K562 (cell line): ENCODE measurements at regions not wholly inside any gene's neighbourhood (a gene's known extent, or its start where the extent isn't known, plus 50 kb on each side); places are given as distances from the start of the nearest gene placed in this dataset.
A peak's percentile ranks its signal among the peaks of the same experiment; 100 is the strongest.

Experiments used
- DPF2 ChIP-seq: fragments of 450-650 bp; IDR thresholded peaks from 2 replicates; pipeline ENCODE4 v1.6.1; 2016
- ELF1 ChIP-seq: fragments of 200-800 bp; sonication (Bioruptor generic); IDR thresholded peaks from 2 replicates; pipeline ENCODE4 v1.6.1; 2016; ENCODE audit warnings: missing genetic modification characterization, missing compliant biosample characterization
- EP400 ChIP-seq: fragments of 450-650 bp; IDR thresholded peaks from 2 replicates; pipeline ENCODE4 v1.6.1; 2017; ENCODE audit warnings: antibody characterized with exemption, mild to moderate bottlenecking, moderate library complexity
- MAFF ChIP-seq: IDR thresholded peaks from 2 replicates; pipeline ENCODE4 v1.6.1; 2012; ENCODE audit warnings: low read length, improper control_type of control experiment
- MLLT1 ChIP-seq, 2 experiments: fragments of 450-650 bp; IDR thresholded peaks; 2 replicates each; pipeline ENCODE4 v1.6.1; 2016
- NFXL1 ChIP-seq: fragments of 450-650 bp; formaldehyde crosslinking; IDR thresholded peaks from 2 replicates; pipeline ENCODE4 v1.4.0; 2021; ENCODE audit warnings: mild to moderate bottlenecking
- TCF7 ChIP-seq: sonication (generic); IDR thresholded peaks from 2 replicates; pipeline ENCODE4 v1.6.1; 2016; ENCODE audit warnings: antibody characterized with exemption, borderline replicate concordance
- ZNF830 ChIP-seq: fragments of 250-450 bp; sonication (Bioruptor Pico); IDR thresholded peaks from 2 replicates; pipeline ENCODE4 v1.5.0; 2021; ENCODE audit warnings: mild to moderate bottlenecking
- TF ChIP-seq, protein P1 (sequence below): fragments of 250-450 bp; sonication (Bioruptor Pico); IDR thresholded peaks from 2 replicates; pipeline ENCODE4 v1.8.0; 2022; ENCODE audit warnings: inconsistent platforms
- TF ChIP-seq, protein P2 (sequence below): IDR thresholded peaks from 2 replicates; pipeline ENCODE4 v1.6.1; 2012; ENCODE audit warnings: low read depth, low read length, improper control_type of control experiment, borderline replicate concordance
- TF ChIP-seq, protein P3 (sequence below): fragments of 250-450 bp; sonication (Bioruptor Pico); IDR thresholded peaks from 2 replicates; pipeline ENCODE4 v1.8.0; 2022; ENCODE audit warnings: inconsistent platforms, mild to moderate bottlenecking, moderate library complexity, borderline replicate concordance
- TF ChIP-seq, protein P4 (sequence below): fragments of 450-650 bp; IDR thresholded peaks from 2 replicates; pipeline ENCODE4 v1.6.1; 2018; ENCODE audit not compliant: partially characterized antibody

- TF ChIP-seq, protein P1, sequence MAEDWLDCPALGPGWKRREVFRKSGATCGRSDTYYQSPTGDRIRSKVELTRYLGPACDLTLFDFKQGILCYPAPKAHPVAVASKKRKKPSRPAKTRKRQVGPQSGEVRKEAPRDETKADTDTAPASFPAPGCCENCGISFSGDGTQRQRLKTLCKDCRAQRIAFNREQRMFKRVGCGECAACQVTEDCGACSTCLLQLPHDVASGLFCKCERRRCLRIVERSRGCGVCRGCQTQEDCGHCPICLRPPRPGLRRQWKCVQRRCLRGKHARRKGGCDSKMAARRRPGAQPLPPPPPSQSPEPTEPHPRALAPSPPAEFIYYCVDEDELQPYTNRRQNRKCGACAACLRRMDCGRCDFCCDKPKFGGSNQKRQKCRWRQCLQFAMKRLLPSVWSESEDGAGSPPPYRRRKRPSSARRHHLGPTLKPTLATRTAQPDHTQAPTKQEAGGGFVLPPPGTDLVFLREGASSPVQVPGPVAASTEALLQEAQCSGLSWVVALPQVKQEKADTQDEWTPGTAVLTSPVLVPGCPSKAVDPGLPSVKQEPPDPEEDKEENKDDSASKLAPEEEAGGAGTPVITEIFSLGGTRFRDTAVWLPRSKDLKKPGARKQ (CRISPR knock-in tag), result no peak
- TF ChIP-seq DPF2, result peak; percentile 96
- no peak for TF ChIP-seq MLLT1 (IDR thresholded peaks at IDR 0.05)
- TF ChIP-seq, protein P2, sequence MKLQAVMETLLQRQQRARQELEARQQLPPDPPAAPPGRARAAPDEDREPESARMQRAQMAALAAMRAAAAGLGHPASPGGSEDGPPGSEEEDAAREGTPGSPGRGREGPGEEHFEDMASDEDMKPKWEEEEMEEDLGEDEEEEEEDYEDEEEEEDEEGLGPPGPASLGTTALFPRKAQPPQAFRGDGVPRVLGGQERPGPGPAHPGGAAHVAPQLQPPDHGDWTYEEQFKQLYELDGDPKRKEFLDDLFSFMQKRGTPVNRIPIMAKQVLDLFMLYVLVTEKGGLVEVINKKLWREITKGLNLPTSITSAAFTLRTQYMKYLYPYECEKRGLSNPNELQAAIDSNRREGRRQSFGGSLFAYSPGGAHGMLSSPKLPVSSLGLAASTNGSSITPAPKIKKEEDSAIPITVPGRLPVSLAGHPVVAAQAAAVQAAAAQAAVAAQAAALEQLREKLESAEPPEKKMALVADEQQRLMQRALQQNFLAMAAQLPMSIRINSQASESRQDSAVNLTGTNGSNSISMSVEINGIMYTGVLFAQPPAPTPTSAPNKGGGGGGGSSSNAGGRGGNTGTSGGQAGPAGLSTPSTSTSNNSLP, result 0 out of 2 replicates have a peak, but pooled peaks have one; percentile 12
- TF ChIP-seq TCF7, result no peak
- no peak for TF ChIP-seq MAFF
- TF ChIP-seq NFXL1 (CRISPR knock-in tag), result no peak
- no peak for TF ChIP-seq ELF1 (tag)
- TF ChIP-seq, protein P3, sequence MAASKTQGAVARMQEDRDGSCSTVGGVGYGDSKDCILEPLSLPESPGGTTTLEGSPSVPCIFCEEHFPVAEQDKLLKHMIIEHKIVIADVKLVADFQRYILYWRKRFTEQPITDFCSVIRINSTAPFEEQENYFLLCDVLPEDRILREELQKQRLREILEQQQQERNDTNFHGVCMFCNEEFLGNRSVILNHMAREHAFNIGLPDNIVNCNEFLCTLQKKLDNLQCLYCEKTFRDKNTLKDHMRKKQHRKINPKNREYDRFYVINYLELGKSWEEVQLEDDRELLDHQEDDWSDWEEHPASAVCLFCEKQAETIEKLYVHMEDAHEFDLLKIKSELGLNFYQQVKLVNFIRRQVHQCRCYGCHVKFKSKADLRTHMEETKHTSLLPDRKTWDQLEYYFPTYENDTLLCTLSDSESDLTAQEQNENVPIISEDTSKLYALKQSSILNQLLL (CRISPR knock-in tag), result no peak
- TF ChIP-seq EP400, result 0 out of 2 replicates have a peak, but pooled peaks have one; percentile 15
- TF ChIP-seq ZNF830 (CRISPR knock-in tag), result no peak
- TF ChIP-seq, protein P4, sequence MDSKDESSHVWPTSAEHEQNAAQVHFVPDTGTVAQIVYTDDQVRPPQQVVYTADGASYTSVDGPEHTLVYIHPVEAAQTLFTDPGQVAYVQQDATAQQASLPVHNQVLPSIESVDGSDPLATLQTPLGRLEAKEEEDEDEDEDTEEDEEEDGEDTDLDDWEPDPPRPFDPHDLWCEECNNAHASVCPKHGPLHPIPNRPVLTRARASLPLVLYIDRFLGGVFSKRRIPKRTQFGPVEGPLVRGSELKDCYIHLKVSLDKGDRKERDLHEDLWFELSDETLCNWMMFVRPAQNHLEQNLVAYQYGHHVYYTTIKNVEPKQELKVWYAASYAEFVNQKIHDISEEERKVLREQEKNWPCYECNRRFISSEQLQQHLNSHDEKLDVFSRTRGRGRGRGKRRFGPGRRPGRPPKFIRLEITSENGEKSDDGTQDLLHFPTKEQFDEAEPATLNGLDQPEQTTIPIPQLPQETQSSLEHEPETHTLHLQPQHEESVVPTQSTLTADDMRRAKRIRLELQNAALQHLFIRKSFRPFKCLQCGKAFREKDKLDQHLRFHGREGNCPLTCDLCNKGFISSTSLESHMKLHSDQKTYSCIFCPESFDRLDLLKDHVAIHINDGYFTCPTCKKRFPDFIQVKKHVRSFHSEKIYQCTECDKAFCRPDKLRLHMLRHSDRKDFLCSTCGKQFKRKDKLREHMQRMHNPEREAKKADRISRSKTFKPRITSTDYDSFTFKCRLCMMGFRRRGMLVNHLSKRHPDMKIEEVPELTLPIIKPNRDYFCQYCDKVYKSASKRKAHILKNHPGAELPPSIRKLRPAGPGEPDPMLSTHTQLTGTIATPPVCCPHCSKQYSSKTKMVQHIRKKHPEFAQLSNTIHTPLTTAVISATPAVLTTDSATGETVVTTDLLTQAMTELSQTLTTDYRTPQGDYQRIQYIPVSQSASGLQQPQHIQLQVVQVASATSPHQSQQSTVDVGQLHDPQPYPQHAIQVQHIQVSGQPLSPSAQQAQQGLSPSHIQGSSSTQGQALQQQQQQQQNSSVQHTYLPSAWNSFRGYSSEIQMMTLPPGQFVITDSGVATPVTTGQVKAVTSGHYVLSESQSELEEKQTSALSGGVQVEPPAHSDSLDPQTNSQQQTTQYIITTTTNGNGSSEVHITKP, result peak; percentile 88
Measured at GRCh38 chr18:22093731-22094357, 75.5 kb upstream of the GATA6 start (continued).
